ENCODE measurements at regions not wholly inside any gene's neighbourhood (a gene's known extent, or its start where the extent isn't known, plus 50 kb on each side); places are given as distances from the start of the nearest gene placed in this dataset.
A peak's percentile ranks its signal among the peaks of the same experiment; 100 is the strongest.

DNA sequence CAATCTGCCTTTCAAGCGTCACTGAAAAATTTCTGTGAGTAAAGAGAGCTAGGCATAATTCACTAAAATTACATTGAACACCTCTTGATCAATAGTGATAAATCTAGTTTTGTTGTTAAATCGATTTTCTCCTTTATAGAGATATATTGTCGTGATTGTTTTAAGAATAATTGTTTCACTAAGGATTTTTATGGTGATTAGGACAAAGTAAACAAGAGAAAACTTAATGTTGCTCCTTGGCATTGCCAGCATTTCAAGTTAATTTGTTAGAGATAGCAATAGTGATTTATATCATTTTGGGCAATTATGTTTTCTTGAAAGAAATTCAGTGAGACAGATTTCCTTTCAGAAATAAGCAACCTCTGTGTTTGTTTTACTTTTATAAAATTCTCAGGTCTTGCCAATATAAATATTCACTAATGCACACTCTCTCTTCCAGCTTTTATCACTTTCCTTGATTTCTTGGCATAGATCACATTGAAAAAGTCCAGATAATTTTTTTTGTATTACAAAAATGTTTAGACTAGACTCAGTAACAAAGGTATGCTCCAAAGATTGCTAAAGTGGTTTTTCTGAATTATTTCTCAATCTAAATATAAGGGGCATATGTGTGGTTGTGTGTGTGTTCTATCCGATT, 538.7 kb downstream of the TFEC start:
- TF ChIP-seq, protein P1, sequence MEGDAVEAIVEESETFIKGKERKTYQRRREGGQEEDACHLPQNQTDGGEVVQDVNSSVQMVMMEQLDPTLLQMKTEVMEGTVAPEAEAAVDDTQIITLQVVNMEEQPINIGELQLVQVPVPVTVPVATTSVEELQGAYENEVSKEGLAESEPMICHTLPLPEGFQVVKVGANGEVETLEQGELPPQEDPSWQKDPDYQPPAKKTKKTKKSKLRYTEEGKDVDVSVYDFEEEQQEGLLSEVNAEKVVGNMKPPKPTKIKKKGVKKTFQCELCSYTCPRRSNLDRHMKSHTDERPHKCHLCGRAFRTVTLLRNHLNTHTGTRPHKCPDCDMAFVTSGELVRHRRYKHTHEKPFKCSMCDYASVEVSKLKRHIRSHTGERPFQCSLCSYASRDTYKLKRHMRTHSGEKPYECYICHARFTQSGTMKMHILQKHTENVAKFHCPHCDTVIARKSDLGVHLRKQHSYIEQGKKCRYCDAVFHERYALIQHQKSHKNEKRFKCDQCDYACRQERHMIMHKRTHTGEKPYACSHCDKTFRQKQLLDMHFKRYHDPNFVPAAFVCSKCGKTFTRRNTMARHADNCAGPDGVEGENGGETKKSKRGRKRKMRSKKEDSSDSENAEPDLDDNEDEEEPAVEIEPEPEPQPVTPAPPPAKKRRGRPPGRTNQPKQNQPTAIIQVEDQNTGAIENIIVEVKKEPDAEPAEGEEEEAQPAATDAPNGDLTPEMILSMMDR (IDR thresholded peaks at IDR 0.05; ENCODE audit: low read depth, low read length), result no peak
- in situ Hi-C loops (cut with HindIII; ENCODE audit: low sequenced_read_pairs), result no loop called here
- DNase-seq (ENCODE audit: low read depth, low spot score), result no peak
- H3K4me3 ChIP-seq (ENCODE audit: low read depth, low read length), result no peak overlapping the region

DNA sequence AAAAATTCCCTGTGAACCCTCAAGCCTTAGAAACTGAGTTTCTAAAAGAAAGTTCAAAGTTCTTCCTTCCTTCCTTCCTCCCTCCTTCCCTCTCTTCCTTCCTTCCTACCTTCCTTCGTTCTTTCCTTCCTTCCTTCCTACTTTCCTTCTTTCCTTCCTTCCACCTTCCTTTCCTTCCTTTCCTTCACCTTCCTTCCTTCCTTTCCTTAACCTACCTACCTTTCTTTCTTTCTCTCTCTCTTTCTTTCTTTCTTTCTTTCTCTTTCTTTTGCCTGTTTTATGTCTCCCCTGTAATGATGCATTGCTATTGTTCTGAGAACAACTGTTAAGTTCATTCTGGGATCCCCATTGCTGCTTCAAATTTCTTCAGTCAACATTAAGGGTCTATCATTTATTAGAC, 551.1 kb downstream of the TFEC start:
- in situ Hi-C loops (cut with HindIII; ENCODE audit: low sequenced_read_pairs), result no loop called here
- TF ChIP-seq, protein P1 (IDR thresholded peaks at IDR 0.05; ENCODE audit: low read depth, low read length), result no peak

DNA sequence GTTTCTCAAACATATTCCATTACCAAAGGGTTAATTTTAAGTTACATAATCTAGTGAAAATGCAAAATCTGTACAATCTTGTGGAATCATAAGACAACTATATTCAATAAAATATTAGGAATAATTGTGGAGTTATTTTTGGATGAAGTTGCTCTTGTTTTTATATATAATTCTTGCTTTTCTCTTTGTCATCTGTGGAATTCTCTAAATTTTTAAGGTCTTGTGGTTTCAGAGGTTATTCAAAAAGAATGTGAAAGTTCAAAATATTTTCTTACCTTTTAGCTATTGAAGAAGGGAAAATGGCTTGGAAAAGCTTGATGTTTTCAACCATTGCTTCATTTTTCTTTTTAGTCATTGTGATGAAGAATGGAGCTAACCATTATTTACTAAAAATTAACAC, 552.1 kb downstream of the TFEC start:
- peak; percentile 36 for DNase-seq (ENCODE audit: low read depth, low spot score)
- no peak overlapping the region for H3K4me3 ChIP-seq (ENCODE audit: low read depth, low read length)
- TF ChIP-seq, protein P1 (IDR thresholded peaks at IDR 0.05; ENCODE audit: low read depth, low read length), result no peak
- in situ Hi-C loops (cut with HindIII; ENCODE audit: low sequenced_read_pairs), result no loop called here

More for the DNA sequence above, 551.1 kb downstream of the TFEC start:
- H3K4me3 ChIP-seq (ENCODE audit: low read depth, low read length), result no peak overlapping the region
- DNase-seq (ENCODE audit: low read depth, low spot score), result no peak

DNA sequence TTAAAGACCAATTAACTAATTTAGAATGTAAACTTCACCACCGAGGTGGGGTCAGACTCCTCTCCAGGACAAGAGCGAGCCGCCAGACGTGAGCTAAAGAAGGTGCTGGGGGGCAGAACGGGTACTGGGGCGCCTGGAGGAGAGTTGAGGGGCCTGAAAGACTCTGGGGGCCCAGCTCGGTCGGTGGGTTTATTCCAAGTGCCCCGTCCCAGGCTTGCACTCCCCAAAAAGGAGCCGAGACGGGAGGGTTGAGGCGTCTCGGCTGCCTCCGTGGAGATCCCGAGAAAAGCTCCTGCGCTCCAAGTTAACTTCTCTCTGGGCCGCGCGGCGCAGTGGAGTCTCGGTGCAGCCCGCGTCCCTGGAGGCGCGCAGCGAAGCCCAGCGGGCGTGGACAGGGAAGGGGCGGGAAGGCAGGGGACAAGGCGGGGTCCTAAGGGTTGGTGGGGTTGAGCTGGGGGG, 553.3 kb downstream of the TFEC start:
- DNase-seq (ENCODE audit: low read depth, low spot score), result peak; percentile 25
- TF ChIP-seq, protein P1 (IDR thresholded peaks at IDR 0.05; ENCODE audit: low read depth, low read length), result no peak
- in situ Hi-C loops (cut with HindIII; ENCODE audit: low sequenced_read_pairs), result no loop called here
- peak overlapping the region; percentile 48 for H3K4me3 ChIP-seq (ENCODE audit: low read depth, low read length)

DNA sequence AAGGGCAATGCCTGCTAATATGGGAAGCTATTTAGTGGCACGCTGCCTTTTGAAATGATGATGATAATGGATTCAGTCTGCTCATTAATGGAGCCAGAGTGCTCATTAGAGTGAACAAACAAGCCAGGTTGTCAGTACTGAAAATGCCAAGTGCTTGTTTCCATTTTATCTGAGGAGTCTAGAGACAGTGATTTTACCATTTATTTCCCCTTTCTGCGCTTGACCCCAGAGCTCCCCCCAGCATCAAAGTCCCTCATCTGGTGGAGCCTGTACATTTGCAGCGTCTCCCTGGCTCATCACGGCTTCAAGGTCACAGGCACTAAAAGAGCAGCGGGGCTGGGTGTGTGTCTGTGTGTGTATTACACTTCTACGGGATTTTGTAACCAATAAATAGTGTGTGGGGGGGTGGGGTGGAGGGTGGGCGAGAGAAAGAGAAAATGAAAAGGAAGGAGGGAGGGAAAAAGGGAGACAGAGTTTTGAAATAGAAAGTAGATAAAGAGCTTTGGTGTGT, 553.8 kb downstream of the TFEC start:
- in situ Hi-C loops (cut with HindIII; ENCODE audit: low sequenced_read_pairs), result no loop called here
- peak; percentile 13 for DNase-seq (ENCODE audit: low read depth, low spot score)
- TF ChIP-seq, protein P1 (IDR thresholded peaks at IDR 0.05; ENCODE audit: low read depth, low read length), result no peak
- H3K4me3 ChIP-seq (ENCODE audit: low read depth, low read length), result peak overlapping the region; percentile 48

DNA sequence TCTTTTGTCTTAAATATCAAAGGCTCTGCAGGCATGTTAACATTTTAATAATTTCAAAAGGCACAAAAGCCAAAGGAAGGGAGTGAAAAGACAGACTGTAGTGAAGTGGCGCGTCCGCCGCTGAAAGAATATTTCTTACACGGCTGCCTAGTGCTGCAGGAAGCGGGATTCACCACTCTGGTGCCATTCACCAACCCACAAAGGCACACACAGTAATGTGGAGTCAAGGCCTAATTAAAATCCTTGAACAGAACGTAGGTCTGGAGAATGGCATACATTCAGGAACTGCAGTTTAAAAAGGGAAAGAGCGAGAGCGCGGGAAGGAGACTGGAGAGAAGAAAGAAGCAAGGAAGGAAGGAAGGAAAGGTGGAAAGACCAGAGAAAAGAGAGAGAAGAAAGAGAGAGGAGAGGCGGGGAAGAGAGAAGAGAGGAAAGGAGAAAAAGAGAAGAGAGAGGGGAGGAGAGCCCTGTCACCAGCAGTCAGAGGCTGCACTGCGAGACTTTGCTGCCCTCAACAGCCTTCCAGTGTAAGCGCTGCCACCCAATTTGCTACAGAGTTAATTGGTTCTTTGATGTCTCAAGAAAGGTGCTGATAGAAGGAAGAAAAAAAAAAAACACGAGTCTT, 554.0 kb downstream of the MDFIC start:
- TF ChIP-seq, protein P1 (IDR thresholded peaks at IDR 0.05; ENCODE audit: low read depth, low read length), result peak; percentile 54
- in situ Hi-C loops (cut with HindIII; ENCODE audit: low sequenced_read_pairs), result no loop called here
- DNase-seq (ENCODE audit: low read depth, low spot score), result peak; percentile 22
- no peak overlapping the region for H3K4me3 ChIP-seq (ENCODE audit: low read depth, low read length)
